MM.1S (cell line): ENCODE measurements at regions not wholly inside any gene's neighbourhood (a gene's known extent, or its start where the extent isn't known, plus 50 kb on each side); places are given as distances from the start of the nearest gene placed in this dataset.

Experiments
- DNase-seq: peaks from one replicate; pipeline ENCODE4 v3.0.0-alpha.2; 2015
- H2AFZ ChIP-seq: fragments of 300-600 bp; sonication (generic); 2 replicates; pipeline ENCODE4 v1.6.0; 2016; ENCODE audit warnings: antibody characterized with exemption, low read length
- H3F3A ChIP-seq: fragments of 300-600 bp; sonication (generic); 2 replicates; pipeline ENCODE4 v1.6.1; 2016; ENCODE audit warnings: mild to moderate bottlenecking, antibody characterized with exemption, low read length, moderate library complexity, mixed read lengths; ENCODE audit not compliant: insufficient read depth
- H3K27ac ChIP-seq: fragments of 300-600 bp; sonication (generic); 2 replicates; pipeline ENCODE4 v1.5.1; 2016; ENCODE audit warnings: mild to moderate bottlenecking, low read length
- H3K27me3 ChIP-seq: fragments of 300-600 bp; sonication (generic); replicated peaks from 2 replicates; pipeline ENCODE4 v1.6.0; 2016; ENCODE audit warnings: low read length; ENCODE audit not compliant: insufficient read depth
- H3K36me3 ChIP-seq: fragments of 300-600 bp; sonication (generic); replicated peaks from 2 replicates; pipeline ENCODE4 v1.6.1; 2016; ENCODE audit warnings: mild to moderate bottlenecking, low read length, mixed read lengths; ENCODE audit not compliant: insufficient read depth
- H3K4me1 ChIP-seq: fragments of 300-600 bp; sonication (generic); 2 replicates; pipeline ENCODE4 v1.6.1; 2016; ENCODE audit warnings: low read length, mixed read lengths
- H3K4me2 ChIP-seq: fragments of 300-600 bp; sonication (generic); 2 replicates; pipeline ENCODE4 v1.6.0; 2016; ENCODE audit warnings: low read depth, low read length
- H3K4me3 ChIP-seq: fragments of 300-600 bp; sonication (generic); 2 replicates; pipeline ENCODE4 v1.5.1; 2016; ENCODE audit warnings: low read length, mixed read lengths
- H3K79me2 ChIP-seq: fragments of 300-600 bp; sonication (generic); 2 replicates; pipeline ENCODE4 v1.6.1; 2016; ENCODE audit warnings: mixed run types, low read length, mixed read lengths
- H3K9ac ChIP-seq: fragments of 300-600 bp; sonication (generic); 2 replicates; pipeline ENCODE4 v1.6.1; 2016; ENCODE audit warnings: low read length, mixed read lengths
- H3K9me2 ChIP-seq: fragments of 300-600 bp; sonication (generic); replicated peaks from 2 replicates; pipeline ENCODE4 v1.6.1; 2016; ENCODE audit warnings: mild to moderate bottlenecking, low read length, mixed read lengths; ENCODE audit not compliant: insufficient read depth
- H3K9me3 ChIP-seq: fragments of 300-600 bp; sonication (generic); replicated peaks from 2 replicates; pipeline ENCODE4 v1.6.1; 2016; ENCODE audit warnings: mild to moderate bottlenecking, low read length, mixed read lengths; ENCODE audit not compliant: insufficient read depth
- H4K20me1 ChIP-seq: fragments of 300-600 bp; sonication (generic); 2 replicates; pipeline ENCODE4 v1.6.1; 2016; ENCODE audit warnings: mild to moderate bottlenecking, low read length, moderate library complexity, mixed read lengths; ENCODE audit not compliant: insufficient read depth
- EZH2 ChIP-seq: fragments of 300-600 bp; sonication (generic); optimal IDR thresholded peaks from 2 replicates; pipeline ENCODE3; 2017; ENCODE audit warnings: low read depth, mild to moderate bottlenecking, antibody characterized with exemption, low read length, mixed read lengths
- EZH2phosphoT487 ChIP-seq: fragments of 300-600 bp; sonication (generic); IDR thresholded peaks from 2 replicates; pipeline ENCODE4 v1.6.1; 2018; ENCODE audit warnings: antibody characterized with exemption, low read length
- TF ChIP-seq, protein P1 (sequence below): fragments of 300-600 bp; sonication (generic); IDR thresholded peaks from 2 replicates; pipeline ENCODE4 v1.5.1; 2016; ENCODE audit warnings: antibody characterized with exemption, low read length, mixed read lengths

DNA sequence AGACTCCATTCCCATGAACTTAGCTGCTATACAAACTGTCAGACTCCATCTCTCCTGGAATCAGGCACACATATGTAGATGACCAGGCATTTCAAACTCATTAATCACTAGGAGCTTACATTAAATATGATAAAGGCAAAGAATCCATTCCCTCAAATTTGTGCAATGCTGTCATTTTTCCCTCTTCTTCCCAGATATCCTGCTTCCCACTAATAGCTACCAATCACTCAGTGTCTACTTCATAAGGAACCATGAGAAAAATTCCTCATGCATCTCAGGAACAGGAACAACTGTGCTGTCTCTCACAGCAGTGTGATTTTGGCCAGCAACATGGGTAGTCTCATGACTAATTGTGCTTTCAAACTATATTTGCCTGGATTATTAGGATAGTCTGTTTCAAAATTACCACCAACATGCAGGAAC lies 133.9 kb downstream of the DKK1 start:
- Histone ChIP-seq H3K27ac (no peak overlapping the region), H3K4me3 (no peak overlapping the region)

DNA sequence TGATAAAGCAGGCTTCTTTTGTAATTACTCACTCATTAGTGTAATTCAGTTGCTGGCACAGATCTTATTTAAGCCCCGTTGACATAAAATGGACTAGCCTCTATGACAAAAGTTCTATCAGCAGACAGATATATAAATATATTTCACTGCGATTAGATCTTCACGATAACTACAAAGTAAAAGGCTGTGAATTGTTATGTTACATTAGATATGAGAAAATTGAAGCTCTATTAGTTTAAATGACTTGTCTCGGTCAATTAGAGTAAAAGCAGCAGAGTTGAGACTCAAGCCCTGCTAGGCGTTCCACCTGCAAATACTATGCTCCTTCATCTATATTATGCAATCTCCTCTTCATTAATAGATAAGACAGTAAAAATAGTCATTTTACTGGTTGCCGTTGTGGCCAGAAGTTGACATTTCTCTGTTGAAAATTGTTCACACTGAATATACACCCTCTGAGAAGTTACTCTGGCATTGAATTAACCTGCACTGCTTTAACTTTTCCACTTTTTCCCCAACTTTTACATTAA lies 136.7 kb downstream of the DKK1 start:
- Histone ChIP-seq H3K9ac (no peak overlapping the region), H4K20me1 (no peaks in the 10 kb centered on the region), H3K27ac (no peak overlapping the region), H3F3A (no peaks in the 10 kb centered on the region), H3K79me2 (no peaks in the 10 kb centered on the region), H3K4me3 (no peak overlapping the region), H3K4me2 (no peak overlapping the region), H3K9me2 (no peaks in the 10 kb centered on the region), H3K4me1 (no peaks in the 10 kb centered on the region), H2AFZ (no peak overlapping the region), H3K9me3 (no peaks in the 10 kb centered on the region), H3K27me3 (no peaks in the 10 kb centered on the region), H3K36me3 (no peaks in the 10 kb centered on the region)
- DNase-seq, result no peak
- TF ChIP-seq EZH2 (no peak), EZH2phosphoT487 (no peak)
- TF ChIP-seq, protein P1, sequence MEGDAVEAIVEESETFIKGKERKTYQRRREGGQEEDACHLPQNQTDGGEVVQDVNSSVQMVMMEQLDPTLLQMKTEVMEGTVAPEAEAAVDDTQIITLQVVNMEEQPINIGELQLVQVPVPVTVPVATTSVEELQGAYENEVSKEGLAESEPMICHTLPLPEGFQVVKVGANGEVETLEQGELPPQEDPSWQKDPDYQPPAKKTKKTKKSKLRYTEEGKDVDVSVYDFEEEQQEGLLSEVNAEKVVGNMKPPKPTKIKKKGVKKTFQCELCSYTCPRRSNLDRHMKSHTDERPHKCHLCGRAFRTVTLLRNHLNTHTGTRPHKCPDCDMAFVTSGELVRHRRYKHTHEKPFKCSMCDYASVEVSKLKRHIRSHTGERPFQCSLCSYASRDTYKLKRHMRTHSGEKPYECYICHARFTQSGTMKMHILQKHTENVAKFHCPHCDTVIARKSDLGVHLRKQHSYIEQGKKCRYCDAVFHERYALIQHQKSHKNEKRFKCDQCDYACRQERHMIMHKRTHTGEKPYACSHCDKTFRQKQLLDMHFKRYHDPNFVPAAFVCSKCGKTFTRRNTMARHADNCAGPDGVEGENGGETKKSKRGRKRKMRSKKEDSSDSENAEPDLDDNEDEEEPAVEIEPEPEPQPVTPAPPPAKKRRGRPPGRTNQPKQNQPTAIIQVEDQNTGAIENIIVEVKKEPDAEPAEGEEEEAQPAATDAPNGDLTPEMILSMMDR, result no peak

More for the DNA sequence above, 133.9 kb downstream of the DKK1 start:
- H3F3A ChIP-seq, result no peaks in the 10 kb centered on the region
- H3K27me3 ChIP-seq, result no peaks in the 10 kb centered on the region
- no peak overlapping the region for H3K4me2 ChIP-seq
- no peaks in the 10 kb centered on the region for H3K79me2 ChIP-seq
- H2AFZ ChIP-seq, result no peak overlapping the region
- H3K9ac ChIP-seq, result no peak overlapping the region
- no peaks in the 10 kb centered on the region for H4K20me1 ChIP-seq
- no peaks in the 10 kb centered on the region for H3K9me2 ChIP-seq
- DNase-seq, result no peak
- no peaks in the 10 kb centered on the region for H3K4me1 ChIP-seq
- no peaks in the 10 kb centered on the region for H3K36me3 ChIP-seq
- TF ChIP-seq EZH2, result no peak
- TF ChIP-seq, protein P1, result no peak
- no peak for TF ChIP-seq EZH2phosphoT487
- H3K9me3 ChIP-seq, result no peaks in the 10 kb centered on the region

DNA sequence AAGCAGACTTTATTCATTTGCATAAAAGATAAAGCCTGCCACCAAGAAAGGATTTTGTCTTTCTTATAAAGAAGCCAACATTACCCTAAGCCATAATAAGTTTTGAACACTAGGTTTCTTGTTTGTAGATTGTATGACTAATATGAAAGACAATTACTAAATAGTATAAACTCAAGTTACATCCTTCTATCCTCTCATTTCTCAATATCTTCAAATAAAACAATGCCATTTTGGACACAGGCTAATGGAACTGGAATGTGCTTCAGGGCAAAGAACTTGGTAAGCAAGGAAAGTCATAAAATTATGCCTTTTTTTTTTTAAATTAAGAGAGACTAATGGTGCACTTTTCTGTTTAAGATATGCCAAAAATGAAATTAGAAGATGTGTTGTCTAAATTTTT lies 137.7 kb downstream of the DKK1 start:
- H3K79me2 ChIP-seq, result no peaks in the 10 kb centered on the region

More for the DNA sequence above, 137.7 kb downstream of the DKK1 start:
- no peak overlapping the region for H2AFZ ChIP-seq
- no peaks in the 10 kb centered on the region for H3K4me1 ChIP-seq
- H3K4me3 ChIP-seq, result no peak overlapping the region
- H3K27me3 ChIP-seq, result no peaks in the 10 kb centered on the region
- H3F3A ChIP-seq, result no peaks in the 10 kb centered on the region
- H3K9me2 ChIP-seq, result no peaks in the 10 kb centered on the region
- no peaks in the 10 kb centered on the region for H3K9me3 ChIP-seq
- H4K20me1 ChIP-seq, result no peaks in the 10 kb centered on the region
- no peak for DNase-seq
- H3K4me2 ChIP-seq, result no peak overlapping the region
- H3K27ac ChIP-seq, result no peak overlapping the region
- no peak overlapping the region for H3K9ac ChIP-seq
- TF ChIP-seq EZH2 (no peak), EZH2phosphoT487 (no peak)
- no peaks in the 10 kb centered on the region for H3K36me3 ChIP-seq
